ENCODE measurements at regions not wholly inside any gene's neighbourhood (a gene's known extent, or its start where the extent isn't known, plus 50 kb on each side); places are given as distances from the start of the nearest gene placed in this dataset.

DNA sequence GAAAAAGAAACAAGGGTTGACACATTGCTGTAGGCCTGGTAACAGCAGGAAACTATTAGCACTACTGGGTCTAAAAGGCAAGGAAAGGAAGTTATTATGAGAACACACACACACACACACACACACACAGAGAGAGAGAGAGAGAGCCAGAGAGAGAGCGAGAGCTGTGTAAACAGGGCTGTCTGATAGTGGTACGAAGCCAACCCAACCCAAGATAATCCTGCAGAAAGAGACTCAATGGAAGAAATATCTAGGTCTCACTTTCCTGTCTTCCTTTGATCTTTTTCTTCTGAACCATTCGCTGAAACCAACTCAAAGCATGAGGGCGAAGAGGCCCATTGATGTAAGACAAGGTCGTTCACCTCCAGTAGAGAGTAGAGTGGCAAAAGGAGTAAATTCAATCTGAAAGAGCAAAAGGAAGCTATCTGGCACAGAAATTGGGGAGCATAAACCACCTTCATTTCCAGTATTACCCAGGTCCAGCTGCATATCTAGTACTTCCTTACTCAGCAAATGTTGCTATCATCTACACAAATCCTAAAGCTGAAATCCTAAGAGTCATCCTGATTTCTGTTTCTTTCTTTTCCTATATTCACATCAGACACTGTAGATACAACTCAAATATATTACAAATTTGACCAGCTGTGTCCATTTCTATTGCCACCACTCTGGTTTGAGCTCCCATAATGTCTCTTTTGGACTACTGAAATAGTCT lies 110.2 kb downstream of the TMEM26 start:
- no peak for TF ChIP-seq ZFX (IDR thresholded peaks at IDR 0.05)
- TF ChIP-seq, protein P1, sequence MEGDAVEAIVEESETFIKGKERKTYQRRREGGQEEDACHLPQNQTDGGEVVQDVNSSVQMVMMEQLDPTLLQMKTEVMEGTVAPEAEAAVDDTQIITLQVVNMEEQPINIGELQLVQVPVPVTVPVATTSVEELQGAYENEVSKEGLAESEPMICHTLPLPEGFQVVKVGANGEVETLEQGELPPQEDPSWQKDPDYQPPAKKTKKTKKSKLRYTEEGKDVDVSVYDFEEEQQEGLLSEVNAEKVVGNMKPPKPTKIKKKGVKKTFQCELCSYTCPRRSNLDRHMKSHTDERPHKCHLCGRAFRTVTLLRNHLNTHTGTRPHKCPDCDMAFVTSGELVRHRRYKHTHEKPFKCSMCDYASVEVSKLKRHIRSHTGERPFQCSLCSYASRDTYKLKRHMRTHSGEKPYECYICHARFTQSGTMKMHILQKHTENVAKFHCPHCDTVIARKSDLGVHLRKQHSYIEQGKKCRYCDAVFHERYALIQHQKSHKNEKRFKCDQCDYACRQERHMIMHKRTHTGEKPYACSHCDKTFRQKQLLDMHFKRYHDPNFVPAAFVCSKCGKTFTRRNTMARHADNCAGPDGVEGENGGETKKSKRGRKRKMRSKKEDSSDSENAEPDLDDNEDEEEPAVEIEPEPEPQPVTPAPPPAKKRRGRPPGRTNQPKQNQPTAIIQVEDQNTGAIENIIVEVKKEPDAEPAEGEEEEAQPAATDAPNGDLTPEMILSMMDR (conservative IDR thresholded peaks at IDR 0.05) = no peak
- no peak overlapping the region for H3K27ac ChIP-seq

- H3K27ac ChIP-seq = no peak overlapping the region
- TF ChIP-seq, protein P1 (conservative IDR thresholded peaks at IDR 0.05) = no peak
- TF ChIP-seq ZFX (IDR thresholded peaks at IDR 0.05) = no peak
Measured at GRCh38 chr10:61341008-61341407, 112.2 kb downstream of the TMEM26 start.

DNA sequence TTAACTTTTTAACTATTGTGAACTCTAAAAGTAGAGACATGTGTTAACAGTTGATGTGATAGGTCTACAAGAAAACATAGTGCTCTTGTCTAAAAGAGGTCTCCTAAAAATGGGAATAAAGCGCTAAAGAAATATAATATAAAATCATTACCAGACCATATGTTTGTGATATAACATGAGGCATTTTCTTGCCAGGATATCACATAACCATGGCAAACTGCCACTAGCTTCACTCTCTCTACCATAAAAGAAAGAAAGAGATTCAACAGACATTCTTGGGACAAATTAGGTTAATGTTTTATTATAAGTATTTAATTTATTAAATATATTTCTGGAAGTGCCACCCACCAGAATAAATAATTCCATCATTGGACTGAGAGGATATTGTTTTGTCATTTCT lies 115.0 kb downstream of the TMEM26 start:
- TF ChIP-seq ZFX (IDR thresholded peaks at IDR 0.05) = no peak
- TF ChIP-seq, protein P1 (conservative IDR thresholded peaks at IDR 0.05) = no peak
- no peak overlapping the region for H3K27ac ChIP-seq

- H3K27ac ChIP-seq = no peak overlapping the region
- TF ChIP-seq, protein P1 (conservative IDR thresholded peaks at IDR 0.05) = no peak
- TF ChIP-seq ZFX (IDR thresholded peaks at IDR 0.05) = no peak
Measured at GRCh38 chr10:61337741-61338140, 115.4 kb downstream of the TMEM26 start.

DNA sequence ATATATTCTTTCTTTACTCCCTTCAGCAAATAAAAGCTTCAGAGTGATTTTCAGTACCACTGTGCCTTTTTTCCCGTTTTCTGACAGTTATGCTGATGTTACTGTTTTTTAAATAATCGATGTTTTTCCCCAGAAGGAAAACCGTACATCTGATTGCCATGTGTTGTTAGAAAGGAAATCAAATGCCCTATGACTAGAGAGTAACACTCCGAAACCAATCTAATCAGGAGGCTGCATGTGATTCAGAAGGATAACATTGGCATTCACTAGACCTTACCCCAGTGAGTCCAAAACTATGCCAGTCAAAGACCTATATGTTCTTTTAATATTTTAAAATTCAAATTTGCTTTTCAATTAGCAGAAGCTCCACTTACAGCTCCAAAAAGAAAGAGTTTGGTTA lies 116.3 kb downstream of the TMEM26 start:
- TF ChIP-seq, protein P1 (conservative IDR thresholded peaks at IDR 0.05) = no peak
- no peak for TF ChIP-seq ZFX (IDR thresholded peaks at IDR 0.05)
- H3K27ac ChIP-seq = no peak overlapping the region

GRCh38 chr10:61335359-61335758 lies 117.8 kb downstream of the TMEM26 start:
- TF ChIP-seq, protein P1 (conservative IDR thresholded peaks at IDR 0.05) = no peak
- TF ChIP-seq ZFX (IDR thresholded peaks at IDR 0.05) = no peak
- no peak overlapping the region for H3K27ac ChIP-seq

DNA sequence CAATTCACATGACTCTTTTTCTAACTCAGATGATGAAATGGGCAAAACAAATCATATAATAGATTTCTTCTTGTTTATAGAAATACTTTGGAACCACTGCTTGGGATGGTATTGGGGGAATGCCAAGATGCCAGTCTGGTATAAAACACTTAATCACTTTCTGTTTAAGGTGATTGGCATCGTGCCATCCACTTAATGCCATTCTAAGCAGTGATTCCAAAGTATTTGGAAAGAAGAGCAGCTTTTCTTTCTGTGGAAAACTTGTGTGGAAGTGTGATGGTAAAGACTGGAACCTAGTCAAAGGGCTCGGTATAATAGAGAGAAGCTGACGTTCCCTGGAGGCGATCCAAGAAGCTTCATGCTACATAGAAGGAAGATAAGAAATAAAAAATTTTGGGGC lies 120.6 kb downstream of the TMEM26 start:
- H3K27ac ChIP-seq = no peak overlapping the region
- TF ChIP-seq, protein P1 (conservative IDR thresholded peaks at IDR 0.05) = no peak
- no peak for TF ChIP-seq ZFX (IDR thresholded peaks at IDR 0.05)
